Midbrain (tissue), 1 donor: ENCODE measurements at regions not wholly inside any gene's neighbourhood (a gene's known extent, or its start where the extent isn't known, plus 50 kb on each side); places are given as distances from the start of the nearest gene placed in this dataset.

Experiments used
- DNase-seq: peaks from one replicate; lab custom pipeline; 2025; lab: John Stamatoyannopoulos, UW

DNA sequence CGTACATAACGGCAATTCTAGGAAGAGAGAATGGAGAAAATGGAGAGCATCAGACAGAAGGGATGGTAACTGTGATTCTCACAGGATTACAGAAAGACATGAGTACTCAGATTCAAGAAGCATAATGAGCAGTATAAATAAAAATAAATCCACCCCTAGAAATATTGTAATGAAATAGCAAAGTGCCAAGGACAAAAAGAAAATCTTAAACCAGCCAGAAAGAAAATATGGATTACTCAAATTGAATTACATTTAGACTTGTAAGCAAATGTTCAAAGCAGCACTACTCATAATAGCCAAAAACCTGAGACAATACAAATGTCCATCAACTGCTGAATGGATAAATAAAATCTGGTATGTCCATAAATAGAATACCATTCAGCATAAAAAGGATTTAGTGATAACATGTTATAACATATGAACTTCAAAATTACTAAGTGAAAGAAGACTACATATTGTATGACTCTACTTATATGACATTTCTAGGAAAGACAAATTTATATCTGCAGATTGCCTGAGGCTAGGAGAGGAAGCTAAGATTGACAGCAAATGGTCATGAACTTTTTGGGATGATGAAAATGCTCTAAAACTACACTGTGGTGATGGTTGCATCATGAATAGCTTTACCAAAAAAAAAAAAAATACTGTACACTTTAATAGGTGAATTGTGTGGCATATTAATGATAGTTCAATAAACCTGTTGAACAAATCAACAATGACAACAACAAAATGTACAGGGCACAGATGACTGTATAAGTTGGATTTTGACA lies 63.4 kb upstream of the SPTBN1 start:
- no peak for DNase-seq

DNA sequence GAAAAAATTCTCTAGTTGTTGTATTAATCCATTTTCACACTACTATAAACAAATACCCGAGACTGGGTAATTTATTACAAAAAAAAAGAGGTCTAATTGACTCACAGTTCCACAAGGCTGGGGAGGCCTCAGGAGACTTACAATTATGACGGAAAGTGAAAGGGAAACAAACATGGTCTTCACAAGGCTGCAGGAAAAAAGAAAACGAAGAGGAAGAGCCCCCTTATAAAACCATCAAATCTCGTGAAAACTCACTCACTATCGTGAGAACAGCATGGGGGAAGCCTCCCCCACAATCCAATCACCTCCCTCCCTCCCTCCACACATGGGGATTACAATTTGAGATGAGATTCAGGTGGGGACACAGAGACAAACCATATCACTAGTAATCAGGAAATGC lies 61.7 kb upstream of the SPTBN1 start:
- no peak for DNase-seq

DNA sequence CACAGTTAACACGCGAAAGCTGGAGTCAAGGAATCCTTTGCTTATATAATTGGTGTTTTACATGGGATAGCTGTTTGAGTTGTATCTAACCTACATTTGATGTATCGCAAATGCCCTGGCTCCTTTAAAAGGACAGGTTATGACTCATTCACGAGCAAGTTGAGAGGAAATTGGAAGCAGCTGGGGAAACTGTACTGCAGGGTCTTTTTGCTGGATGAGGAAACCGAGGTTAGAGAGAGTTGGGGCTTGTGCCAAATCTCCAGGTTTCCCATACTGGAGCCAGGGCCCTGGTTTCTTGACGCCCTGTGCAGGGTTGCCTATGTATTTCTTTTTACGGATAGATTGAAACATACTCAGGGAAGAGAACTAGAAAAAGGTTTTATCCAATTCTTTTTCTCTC lies 60.0 kb upstream of the SPTBN1 start:
- DNase-seq, result no peak

DNA sequence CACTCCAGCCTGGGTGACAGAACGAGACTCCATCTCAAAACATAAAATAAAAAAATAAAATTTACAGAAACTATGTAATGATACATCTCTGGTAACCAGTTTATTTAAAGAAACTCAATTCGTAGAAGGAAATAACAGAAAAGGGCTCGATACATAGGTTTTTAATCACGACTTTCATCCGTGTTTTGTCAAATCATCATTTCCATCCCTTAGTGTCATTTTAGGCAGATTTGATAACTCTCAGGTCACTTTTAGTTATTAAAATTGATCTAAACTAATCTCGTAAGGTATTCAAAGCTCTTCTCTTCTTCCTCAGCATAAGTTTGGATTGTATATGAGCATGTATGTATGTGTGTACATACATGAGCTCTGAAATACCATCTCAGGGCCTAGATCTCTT lies 59.3 kb upstream of the SPTBN1 start:
- no peak for DNase-seq

DNA sequence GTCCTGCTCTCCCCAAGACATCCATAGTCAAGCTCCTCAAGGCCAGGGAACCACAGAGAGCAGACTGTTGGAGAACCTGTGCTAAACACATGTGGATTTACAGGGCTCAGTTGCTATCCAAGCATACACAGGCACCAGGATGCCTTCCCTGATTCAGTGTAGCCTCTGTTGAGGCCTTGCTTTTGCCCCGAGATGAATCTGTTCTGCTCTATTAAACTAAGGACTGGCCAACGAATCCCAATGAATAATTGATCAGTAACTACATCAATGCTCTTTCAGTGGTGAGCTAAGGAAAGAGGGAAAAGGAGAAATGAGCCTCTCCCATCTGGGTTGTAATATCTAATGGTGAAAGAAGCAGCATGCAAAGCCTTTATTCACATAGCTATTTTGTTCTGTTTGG lies 58.7 kb upstream of the SPTBN1 start:
- no peak for DNase-seq

DNA sequence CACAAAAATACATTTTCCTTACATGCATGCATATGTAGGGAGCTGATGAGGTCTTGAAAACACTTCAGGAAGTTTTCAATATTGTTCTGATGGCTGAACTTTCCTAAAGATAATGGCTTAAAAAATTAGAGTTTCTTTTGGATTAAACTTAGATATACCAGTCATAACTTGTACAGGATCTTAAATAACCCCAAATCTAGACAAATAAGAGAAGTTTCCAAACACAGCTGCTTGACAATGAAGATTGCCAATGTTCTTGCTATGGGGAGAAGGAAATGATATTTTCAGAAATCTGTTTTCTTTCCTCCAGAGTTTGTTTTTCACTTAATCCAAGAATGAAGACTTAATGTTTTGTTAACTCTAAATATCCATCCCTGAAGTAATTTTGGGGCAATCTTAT lies 54.6 kb upstream of the SPTBN1 start:
- DNase-seq, result no peak

DNA sequence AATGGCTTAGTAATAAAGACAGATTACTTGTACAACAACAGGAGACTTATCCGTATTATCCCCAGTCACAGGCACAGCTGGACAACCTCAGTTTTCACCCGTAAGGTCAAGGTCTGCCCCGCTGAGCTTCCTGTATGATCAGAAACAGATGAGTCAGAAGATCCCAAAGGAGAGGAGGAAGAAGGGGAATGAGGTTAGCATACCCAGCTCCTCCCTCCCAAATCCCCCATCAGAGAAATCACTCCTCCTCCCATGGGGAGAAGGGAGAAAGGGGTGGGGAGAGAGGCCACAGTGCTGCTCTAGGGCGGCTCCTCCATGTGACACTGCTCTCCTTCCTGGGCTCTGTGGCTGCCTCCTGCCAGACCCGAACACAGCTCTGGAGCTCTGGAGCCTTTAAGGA lies 53.8 kb upstream of the SPTBN1 start:
- no peak for DNase-seq

DNA sequence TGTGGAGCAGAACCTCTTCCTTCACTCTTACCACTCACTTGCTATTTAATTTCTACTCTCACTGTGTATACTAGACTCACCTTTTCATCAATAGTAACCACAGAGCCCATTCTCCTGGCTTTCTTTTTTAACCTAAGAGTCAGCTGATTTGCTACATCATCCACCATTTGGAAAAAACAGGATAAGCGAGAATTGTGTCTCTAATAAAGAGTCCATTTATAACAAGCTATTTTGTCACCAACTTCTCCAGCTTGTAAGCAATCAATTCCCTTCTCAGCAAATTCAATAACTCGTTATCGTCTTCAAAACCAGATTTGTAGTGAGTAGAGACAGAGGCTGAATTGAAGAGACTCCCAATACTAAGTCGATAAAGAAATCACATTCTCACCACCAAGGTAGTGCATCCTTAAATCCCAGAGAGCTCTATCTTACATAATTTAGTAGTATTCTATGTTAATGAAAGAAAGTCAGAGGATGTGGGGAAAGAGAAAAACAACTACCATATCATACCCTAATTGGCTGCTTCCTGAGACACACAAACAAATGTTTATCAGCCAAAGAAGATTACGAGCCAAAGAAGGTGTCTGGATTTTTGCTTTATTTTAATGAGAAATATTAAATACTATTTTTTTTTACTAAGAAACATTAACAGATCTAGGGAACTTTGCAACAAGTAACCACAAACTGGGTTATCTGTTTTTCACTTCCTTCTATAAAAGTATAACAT lies 52.5 kb upstream of the SPTBN1 start:
- no peak for DNase-seq

DNA sequence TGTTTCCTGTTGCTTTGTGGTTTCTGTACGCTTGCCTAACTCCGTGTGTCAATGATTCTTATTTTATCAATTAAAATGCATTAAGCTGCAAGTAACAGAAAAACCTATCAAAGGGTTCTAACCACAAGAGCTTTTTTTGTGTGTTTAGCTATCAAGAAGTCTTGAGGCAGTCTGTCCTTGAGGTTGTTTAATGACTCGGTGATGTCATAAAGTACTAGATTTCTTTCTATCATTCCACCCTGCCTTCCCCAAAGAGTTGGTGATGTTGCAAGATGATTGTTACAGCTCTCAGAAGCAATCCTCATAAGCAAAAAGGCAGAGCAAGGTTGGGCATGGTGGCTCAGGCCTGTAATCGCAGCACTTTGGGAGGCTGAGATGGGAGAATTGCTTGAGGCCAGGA lies 51.9 kb upstream of the SPTBN1 start:
- DNase-seq, result no peak

DNA sequence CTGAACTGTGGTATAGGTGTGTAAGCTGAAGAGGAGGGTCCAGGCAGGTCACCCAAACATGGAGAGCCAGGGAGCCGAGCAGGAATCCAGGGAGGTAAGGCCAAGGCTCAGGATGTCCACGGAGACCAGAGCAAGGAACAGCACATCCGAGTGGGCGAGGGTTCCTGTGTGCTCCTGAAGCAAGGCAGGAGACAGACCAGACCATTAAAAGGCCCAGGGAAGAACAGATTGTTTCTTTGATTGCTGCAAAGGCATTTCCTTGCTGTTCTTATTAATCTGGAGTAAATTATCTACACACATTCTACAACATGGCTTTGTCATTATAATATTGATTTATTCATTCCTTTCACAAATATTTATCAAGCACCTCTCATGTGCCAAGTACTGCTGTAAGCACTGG lies 50.1 kb upstream of the SPTBN1 start:
- DNase-seq, result no peak
